ENCODE measurements at regions not wholly inside any gene's neighbourhood (a gene's known extent, or its start where the extent isn't known, plus 50 kb on each side); places are given as distances from the start of the nearest gene placed in this dataset.
"Not testable (repeated sequence)": the region's sequence is repeated elsewhere in the genome, so short reads cannot be mapped to it uniquely, and the experiment has no call there.

DNA sequence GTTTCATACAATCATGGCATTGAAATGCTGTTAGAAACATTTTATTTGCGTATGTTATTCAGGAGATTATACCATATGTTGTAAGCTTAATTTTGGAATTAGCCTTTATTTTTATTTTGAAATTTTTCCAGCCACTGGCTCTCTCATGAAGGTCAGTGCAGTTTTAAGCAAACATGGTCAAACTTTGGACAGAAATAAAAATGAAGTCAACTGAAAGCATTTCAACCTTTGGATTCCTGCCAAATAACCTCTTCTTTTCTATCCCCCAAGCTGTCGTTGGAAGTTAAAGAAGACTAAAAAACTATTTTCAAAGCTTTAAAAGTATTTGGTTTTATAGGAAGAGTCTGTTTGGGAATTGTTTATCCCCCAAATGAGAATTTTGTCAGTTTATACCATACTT is 846.6 kb downstream of the MCTP2 start:
- Histone ChIP-seq H3K4me1 (replicated peaks) (no peaks in the 10 kb centered on the region), H3K9me3 (replicated peaks) (peaks cover 4% of the 10 kb centered on the region; the same call in 1 of the 2 replicates), H3K27me3 (replicated peaks) (no peaks in the 10 kb centered on the region), H3K36me3 (no peaks in the 10 kb centered on the region), H3K27ac (no peak overlapping the region), H3K4me3 (no peak overlapping the region)
- no peak for DNase-seq (ENCODE audit: low read depth in 1 of 2, low spot score in 2 of 2)

DNA sequence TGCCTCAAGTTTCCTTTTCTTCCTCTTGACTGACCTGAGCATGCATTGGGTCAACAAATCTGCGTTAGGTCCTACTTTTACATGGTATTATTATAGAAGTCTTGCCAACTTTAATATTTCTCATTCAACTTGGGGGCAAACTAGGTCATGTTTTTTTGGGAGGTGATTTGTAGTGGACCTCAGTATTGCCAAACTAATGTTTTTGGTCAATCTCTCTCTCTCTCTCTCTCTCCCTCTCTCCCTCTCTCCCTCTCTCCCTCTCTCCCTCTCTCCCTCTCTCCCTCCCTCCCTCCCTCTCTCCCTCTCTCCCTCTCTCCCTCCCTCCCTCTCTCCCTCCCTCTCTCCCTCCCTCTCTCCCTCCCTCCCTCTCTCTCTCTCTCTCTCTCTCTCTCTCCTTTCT is 848.9 kb downstream of the MCTP2 start:
- not testable (repeated sequence) for H3K27ac ChIP-seq; H3K36me3 ChIP-seq; H3K27me3 ChIP-seq (replicated peaks); H3K4me3 ChIP-seq; H3K9me3 ChIP-seq (replicated peaks); H3K4me1 ChIP-seq (replicated peaks); DNase-seq (ENCODE audit: low read depth in 1 of 2, low spot score in 2 of 2)

- H3K9me3 ChIP-seq (replicated peaks), result peaks cover 6% of the 10 kb centered on the region
- no peaks in the 10 kb centered on the region for H3K36me3 ChIP-seq
- H3K27me3 ChIP-seq (replicated peaks), result no peaks in the 10 kb centered on the region
- no peaks in the 10 kb centered on the region for H3K4me1 ChIP-seq (replicated peaks)
- H3K27ac ChIP-seq, result no peak overlapping the region
- H3K4me3 ChIP-seq, result no peak overlapping the region
- DNase-seq (ENCODE audit: low read depth in 1 of 2, low spot score in 2 of 2), result no peak
Measured at GRCh38 chr15:95085056-95085455, 853.7 kb downstream of the MCTP2 start.

DNA sequence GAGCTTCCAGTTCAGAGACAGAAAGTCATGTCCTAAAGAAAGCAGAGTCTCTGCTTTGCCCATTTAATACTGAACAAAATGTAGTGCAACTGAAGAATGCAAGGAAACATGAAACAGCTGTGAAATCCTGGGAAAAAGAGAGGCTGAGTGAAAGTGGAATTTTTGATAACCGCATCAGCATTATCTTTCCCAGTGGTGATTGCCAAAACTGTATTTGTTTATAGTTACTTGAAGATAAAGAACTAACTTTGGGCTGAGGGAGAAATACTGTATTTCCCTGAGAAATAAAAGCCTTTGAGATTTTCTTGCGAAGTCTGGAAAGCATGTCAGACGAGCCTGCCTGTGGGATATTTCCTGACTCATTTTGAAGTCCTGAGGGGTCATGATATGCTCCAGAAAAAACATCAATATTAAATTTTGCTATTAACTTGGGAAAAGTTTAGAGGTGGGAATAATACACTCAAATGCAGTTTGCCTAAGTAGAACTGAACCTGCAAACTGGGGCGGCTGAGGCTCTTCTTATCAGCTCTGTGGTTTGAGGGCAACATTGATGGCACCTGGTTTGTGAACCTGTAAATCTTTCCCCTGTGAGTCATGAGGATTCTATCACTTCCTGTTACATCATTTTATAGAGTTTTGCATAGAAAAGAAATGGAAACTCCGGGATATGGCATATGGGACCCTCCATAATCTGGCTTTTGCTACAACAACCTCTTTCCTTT is 855.3 kb downstream of the MCTP2 start:
- H3K36me3 ChIP-seq, result no peaks in the 10 kb centered on the region
- H3K9me3 ChIP-seq (replicated peaks), result peaks cover 2% of the 10 kb centered on the region; the same call in 1 of the 2 replicates
- H3K4me1 ChIP-seq (replicated peaks), result no peaks in the 10 kb centered on the region
- no peaks in the 10 kb centered on the region for H3K27me3 ChIP-seq (replicated peaks)
- no peak overlapping the region for H3K27ac ChIP-seq
- DNase-seq (ENCODE audit: low read depth in 1 of 2, low spot score in 2 of 2), result no peak
- H3K4me3 ChIP-seq, result no peak overlapping the region

GRCh38 chr15:95087253-95087609 is 855.9 kb downstream of the MCTP2 start:
- DNase-seq (ENCODE audit: low read depth in 1 of 2, low spot score in 2 of 2), result no peak
- no peak overlapping the region for H3K4me3 ChIP-seq
- no peaks in the 10 kb centered on the region for H3K4me1 ChIP-seq (replicated peaks)
- H3K9me3 ChIP-seq (replicated peaks), result peaks cover 2% of the 10 kb centered on the region; the same call in 1 of the 2 replicates
- no peaks in the 10 kb centered on the region for H3K27me3 ChIP-seq (replicated peaks)
- H3K36me3 ChIP-seq, result no peaks in the 10 kb centered on the region
- no peak overlapping the region for H3K27ac ChIP-seq

DNA sequence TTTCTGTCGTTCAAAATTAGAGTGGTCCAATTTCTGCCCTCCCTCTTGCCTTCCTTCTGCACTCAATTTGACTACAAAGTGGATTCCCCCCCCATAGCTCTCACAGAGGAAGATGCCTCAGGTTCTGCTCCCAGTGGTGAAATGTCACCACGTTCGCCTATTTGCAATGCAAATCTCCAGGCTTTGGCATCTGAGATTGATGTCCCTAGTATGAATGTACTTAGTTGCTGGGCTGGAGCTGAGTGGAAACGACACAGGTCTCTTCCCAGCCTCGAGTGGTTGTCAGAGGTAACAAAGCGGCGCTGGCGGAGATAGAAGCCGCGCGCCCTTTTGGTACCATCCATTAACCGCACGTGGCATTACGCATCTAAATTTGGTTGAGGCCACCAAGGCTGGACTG is 860.1 kb downstream of the MCTP2 start:
- Histone ChIP-seq H3K27me3 (replicated peaks) (no peaks in the 10 kb centered on the region), H3K9me3 (replicated peaks) (0 out of 2 replicates have a peak, but pooled peaks cover 2% of the 10 kb centered on the region), H3K4me1 (replicated peaks) (no peaks in the 10 kb centered on the region), H3K4me3 (no peak overlapping the region), H3K36me3 (no peaks in the 10 kb centered on the region), H3K27ac (no peak overlapping the region)
- no peak for DNase-seq (ENCODE audit: low read depth in 1 of 2, low spot score in 2 of 2)

- H3K27ac ChIP-seq, result no peak overlapping the region
- DNase-seq (ENCODE audit: low read depth in 1 of 2, low spot score in 2 of 2), result no peak
- no peaks in the 10 kb centered on the region for H3K27me3 ChIP-seq (replicated peaks)
- H3K4me1 ChIP-seq (replicated peaks), result no peaks in the 10 kb centered on the region
- H3K9me3 ChIP-seq (replicated peaks), result no peaks in the 10 kb centered on the region; the same call in 1 of the 2 replicates
- no peaks in the 10 kb centered on the region for H3K36me3 ChIP-seq
- no peak overlapping the region for H3K4me3 ChIP-seq
Measured at GRCh38 chr15:95095250-95095649, 863.9 kb downstream of the MCTP2 start.

GRCh38 chr15:95096651-95097050 is 865.3 kb downstream of the MCTP2 start:
- Histone ChIP-seq H3K27ac (no peak overlapping the region), H3K27me3 (replicated peaks) (no peaks in the 10 kb centered on the region), H3K4me3 (no peak overlapping the region), H3K36me3 (no peaks in the 10 kb centered on the region), H3K4me1 (replicated peaks) (no peaks in the 10 kb centered on the region), H3K9me3 (replicated peaks) (no peaks in the 10 kb centered on the region; the same call in 1 of the 2 replicates)
- DNase-seq (ENCODE audit: low read depth in 1 of 2, low spot score in 2 of 2), result no peak

DNA sequence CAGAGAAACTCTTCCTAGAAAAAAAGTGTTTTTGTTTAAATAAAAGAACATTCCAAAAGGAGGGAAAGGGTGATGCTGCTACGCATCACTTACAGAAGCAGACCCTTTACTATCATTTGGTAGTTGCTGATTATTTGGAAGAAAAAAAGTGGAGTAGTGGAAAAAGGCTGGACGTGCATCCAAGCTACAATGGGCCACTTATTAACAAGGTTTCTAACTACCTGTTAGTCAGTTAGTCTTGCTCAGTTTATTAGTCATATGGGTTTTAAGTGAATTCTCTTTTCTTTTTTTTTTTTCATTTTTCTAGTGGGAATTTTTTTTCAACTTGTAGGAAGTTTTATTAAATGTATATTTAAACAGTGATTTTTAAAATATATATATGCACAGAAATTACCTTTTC is 866.0 kb downstream of the MCTP2 start:
- Histone ChIP-seq H3K9me3 (replicated peaks) (no peaks in the 10 kb centered on the region; the same call in 1 of the 2 replicates), H3K4me3 (no peak overlapping the region), H3K27me3 (replicated peaks) (no peaks in the 10 kb centered on the region), H3K36me3 (no peaks in the 10 kb centered on the region), H3K27ac (no peak overlapping the region), H3K4me1 (replicated peaks) (no peaks in the 10 kb centered on the region)
- DNase-seq (ENCODE audit: low read depth in 1 of 2, low spot score in 2 of 2), result no peak

- H3K9me3 ChIP-seq (replicated peaks), result no peaks in the 10 kb centered on the region
- H3K4me1 ChIP-seq (replicated peaks), result no peaks in the 10 kb centered on the region
- no peaks in the 10 kb centered on the region for H3K27me3 ChIP-seq (replicated peaks)
- no peak overlapping the region for H3K4me3 ChIP-seq
- DNase-seq (ENCODE audit: low read depth in 1 of 2, low spot score in 2 of 2), result no peak
- no peaks in the 10 kb centered on the region for H3K36me3 ChIP-seq
- H3K27ac ChIP-seq, result no peak overlapping the region
Measured at GRCh38 chr15:95105229-95105628, 873.9 kb downstream of the MCTP2 start.

- Histone ChIP-seq H3K36me3 (no peaks in the 10 kb centered on the region), H3K9me3 (replicated peaks) (no peaks in the 10 kb centered on the region), H3K4me1 (replicated peaks) (no peaks in the 10 kb centered on the region), H3K27me3 (replicated peaks) (no peaks in the 10 kb centered on the region), H3K4me3 (no peak overlapping the region), H3K27ac (no peak overlapping the region)
- no peak for DNase-seq (ENCODE audit: low read depth in 1 of 2, low spot score in 2 of 2)
Measured at GRCh38 chr15:95106801-95107200, 875.4 kb downstream of the MCTP2 start.

- Histone ChIP-seq H3K36me3 (no peaks in the 10 kb centered on the region), H3K9me3 (replicated peaks) (0 out of 2 replicates have a peak, but pooled peaks cover 3% of the 10 kb centered on the region), H3K4me3 (no peak overlapping the region), H3K27ac (no peak overlapping the region), H3K27me3 (replicated peaks) (no peaks in the 10 kb centered on the region), H3K4me1 (replicated peaks) (no peaks in the 10 kb centered on the region)
- DNase-seq (ENCODE audit: low read depth in 1 of 2, low spot score in 2 of 2), result no peak
Measured at GRCh38 chr15:95108673-95109072, 877.3 kb downstream of the MCTP2 start.

GRCh38 chr15:95111969-95112368 is 880.6 kb downstream of the MCTP2 start:
- no peaks in the 10 kb centered on the region for H3K36me3 ChIP-seq
- H3K27ac ChIP-seq, result no peak overlapping the region
- 0 out of 2 replicates have a peak, but pooled peaks cover 3% of the 10 kb centered on the region for H3K9me3 ChIP-seq (replicated peaks)
- no peak overlapping the region for H3K4me3 ChIP-seq
- no peaks in the 10 kb centered on the region for H3K4me1 ChIP-seq (replicated peaks)
- H3K27me3 ChIP-seq (replicated peaks), result no peaks in the 10 kb centered on the region
- no peak for DNase-seq (ENCODE audit: low read depth in 1 of 2, low spot score in 2 of 2)

DNA sequence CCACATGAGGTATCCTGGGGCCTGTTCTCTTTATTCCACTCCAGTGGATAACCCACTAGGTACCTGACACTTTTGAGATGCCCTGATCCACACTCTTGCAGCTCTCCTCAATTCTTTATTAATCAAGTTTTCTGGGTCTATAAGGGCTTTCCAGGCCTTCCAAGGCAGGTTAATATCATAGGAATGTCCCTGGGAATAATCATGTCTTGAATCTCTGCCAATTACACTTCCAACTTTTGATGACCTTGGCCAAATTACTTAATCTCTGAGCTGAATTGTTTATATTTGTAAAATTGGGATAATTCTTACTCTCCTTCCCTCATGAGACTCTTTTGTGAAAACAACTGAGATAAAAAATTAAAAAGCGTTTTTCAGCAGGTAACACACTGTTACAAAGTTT is 881.7 kb downstream of the MCTP2 start:
- no peak overlapping the region for H3K4me3 ChIP-seq
- DNase-seq (ENCODE audit: low read depth in 1 of 2, low spot score in 2 of 2), result no peak
- H3K27me3 ChIP-seq (replicated peaks), result no peaks in the 10 kb centered on the region
- 0 out of 2 replicates have a peak, but pooled peaks cover 3% of the 10 kb centered on the region for H3K9me3 ChIP-seq (replicated peaks)
- H3K4me1 ChIP-seq (replicated peaks), result no peaks in the 10 kb centered on the region
- no peaks in the 10 kb centered on the region for H3K36me3 ChIP-seq
- H3K27ac ChIP-seq, result no peak overlapping the region
